HepG2 (cell line): ENCODE measurements at regions not wholly inside any gene's neighbourhood (a gene's known extent, or its start where the extent isn't known, plus 50 kb on each side); places are given as distances from the start of the nearest gene placed in this dataset.
A peak's percentile ranks its signal among the peaks of the same experiment; 100 is the strongest.

Experiments
- ARID2 ChIP-seq: sonication (generic); formaldehyde crosslinking; IDR thresholded peaks from 2 replicates; pipeline ENCODE4 v1.8.1; 2022; ENCODE audit warnings: mild to moderate bottlenecking, missing genetic modification reagents, borderline replicate concordance
- ATAD3A ChIP-seq: sonication (generic); formaldehyde crosslinking; IDR thresholded peaks from 2 replicates; pipeline ENCODE4 v1.4.0; 2020; ENCODE audit warnings: missing genetic modification reagents
- BRCA1 ChIP-seq: sonication (generic); formaldehyde crosslinking; IDR thresholded peaks from 2 replicates; pipeline ENCODE4 v1.4.0; 2020; ENCODE audit warnings: missing genetic modification reagents
- BRD4 ChIP-seq: sonication (generic); formaldehyde crosslinking; IDR thresholded peaks from 2 replicates; pipeline ENCODE4 v1.4.0; 2020; ENCODE audit warnings: missing genetic modification reagents
- FOXA3 ChIP-seq: IDR thresholded peaks from 2 replicates; pipeline ENCODE4 v1.6.1; 2016; ENCODE audit warnings: missing genetic modification reagents, missing compliant biosample characterization
- FOXK2 ChIP-seq: fragments of 450-650 bp; IDR thresholded peaks from 2 replicates; pipeline ENCODE4 v1.6.1; 2016
- GATAD2A ChIP-seq: IDR thresholded peaks from 2 replicates; pipeline ENCODE4 v1.6.1; 2016
- HNF4A ChIP-seq: sonication (generic); formaldehyde crosslinking; IDR thresholded peaks from 2 replicates; pipeline ENCODE4 v1.4.0; 2020; ENCODE audit warnings: missing genetic modification reagents
- JARID2 ChIP-seq: sonication (generic); formaldehyde crosslinking; IDR thresholded peaks from 2 replicates; pipeline ENCODE4 v1.8.1; 2023; ENCODE audit warnings: missing genetic modification reagents, inconsistent platforms; ENCODE audit not compliant: insufficient replicate concordance
- KAT8 ChIP-seq: IDR thresholded peaks from 2 replicates; pipeline ENCODE4 v1.6.1; 2016; ENCODE audit warnings: missing genetic modification reagents, missing compliant biosample characterization
- KLF11 ChIP-seq: IDR thresholded peaks from 2 replicates; pipeline ENCODE4 v1.6.1; 2016; ENCODE audit warnings: missing compliant biosample characterization
- NAIF1 ChIP-seq: sonication (generic); formaldehyde crosslinking; IDR thresholded peaks from 2 replicates; pipeline ENCODE4 v1.5.0; 2020; ENCODE audit warnings: mild to moderate bottlenecking, missing genetic modification reagents, borderline replicate concordance
- NCOA2 ChIP-seq: sonication (generic); formaldehyde crosslinking; IDR thresholded peaks from 2 replicates; pipeline ENCODE4 v1.8.0; 2022; ENCODE audit warnings: inconsistent platforms
- NR3C1 ChIP-seq: sonication (generic); formaldehyde crosslinking; IDR thresholded peaks from 2 replicates; pipeline ENCODE4 v1.4.0; 2020; ENCODE audit warnings: missing genetic modification reagents
- PHF21A ChIP-seq: sonication (generic); formaldehyde crosslinking; IDR thresholded peaks from 2 replicates; pipeline ENCODE4 v1.5.0; 2020; ENCODE audit warnings: mild to moderate bottlenecking, missing genetic modification reagents
- SALL1 ChIP-seq: sonication (generic); formaldehyde crosslinking; IDR thresholded peaks from 2 replicates; pipeline ENCODE4 v1.8.0; 2022; ENCODE audit warnings: mild to moderate bottlenecking, missing genetic modification reagents
- SP5 ChIP-seq: IDR thresholded peaks from 2 replicates; pipeline ENCODE4 v1.6.1; 2016; ENCODE audit warnings: low read depth, borderline replicate concordance
- STAT5B ChIP-seq: sonication (generic); formaldehyde crosslinking; IDR thresholded peaks from 2 replicates; pipeline ENCODE4 v1.4.0; 2020; ENCODE audit warnings: missing genetic modification reagents
- TEAD2 ChIP-seq: sonication (generic); formaldehyde crosslinking; IDR thresholded peaks from 2 replicates; pipeline ENCODE4 v1.9.0; 2021; ENCODE audit warnings: missing genetic modification reagents
- ZMYM3 ChIP-seq: sonication (generic); formaldehyde crosslinking; IDR thresholded peaks from 2 replicates; pipeline ENCODE4 v1.5.1; 2020; ENCODE audit warnings: mild to moderate bottlenecking, missing genetic modification reagents
- ZNF766 ChIP-seq: sonication (generic); formaldehyde crosslinking; IDR thresholded peaks from 2 replicates; pipeline ENCODE4 v1.5.0; 2020; ENCODE audit warnings: missing genetic modification reagents, borderline replicate concordance
- TF ChIP-seq, protein P1 (sequence below): sonication (generic); formaldehyde crosslinking; IDR thresholded peaks from 2 replicates; pipeline ENCODE4 v1.5.0; 2020; ENCODE audit warnings: mild to moderate bottlenecking, missing genetic modification reagents, borderline replicate concordance
- TF ChIP-seq, protein P2 (sequence below): sonication (generic); formaldehyde crosslinking; IDR thresholded peaks from 2 replicates; pipeline ENCODE4 v1.8.1; 2023; ENCODE audit warnings: missing genetic modification reagents, mild to moderate bottlenecking, borderline replicate concordance
- TF ChIP-seq, protein P3 (sequence below): sonication (generic); formaldehyde crosslinking; IDR thresholded peaks from 2 replicates; pipeline ENCODE4 v1.8.0; 2023; ENCODE audit warnings: mild to moderate bottlenecking, missing genetic modification reagents
- TF ChIP-seq, protein P4 (sequence below): sonication (generic); formaldehyde crosslinking; conservative IDR thresholded peaks from 2 replicates; pipeline ENCODE4 v1.8.1; 2023; ENCODE audit warnings: missing genetic modification reagents
- TF ChIP-seq, protein P5 (sequence below): sonication (generic); formaldehyde crosslinking; IDR thresholded peaks from 2 replicates; pipeline ENCODE4 v1.5.0; 2020; ENCODE audit warnings: missing genetic modification reagents

DNA sequence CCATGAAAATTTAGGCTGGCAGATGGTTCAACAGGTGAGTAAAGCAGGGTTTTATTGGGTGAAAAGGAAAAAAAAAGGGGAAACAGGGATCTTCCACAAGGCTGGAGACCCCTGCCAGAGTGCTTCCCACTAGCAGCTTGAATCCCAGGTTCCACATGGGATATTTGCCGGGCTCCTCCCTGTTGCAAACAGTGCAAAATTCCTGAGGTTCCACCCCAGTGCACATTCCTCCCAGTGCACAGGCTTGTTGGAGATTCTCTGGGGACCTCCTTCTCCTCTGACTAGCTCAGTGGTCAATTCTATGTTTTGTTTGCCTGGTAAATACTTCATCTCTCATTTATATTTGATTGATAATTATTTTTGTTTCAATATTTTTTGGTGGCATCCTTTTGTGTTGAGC lies 66.4 kb upstream of the UGT2B15 start (continued):
- TF ChIP-seq SALL1 (peak; percentile 53; the same call in 1 of the 2 replicates), BRCA1 (CRISPR knock-in tag) (no peak), HNF4A (CRISPR knock-in tag) (no peak), BRD4 (no peak), ARID2 (no peak), FOXA3 (CRISPR knock-in tag) (peak; percentile 35; the same call in 1 of the 2 replicates), KAT8 (CRISPR knock-in tag) (no peak), KLF11 (CRISPR knock-in tag) (no peak), GATAD2A (CRISPR knock-in tag) (peak; percentile 54), TEAD2 (CRISPR knock-in tag) (no peak), ATAD3A (CRISPR knock-in tag) (no peak), JARID2 (no peak), NAIF1 (CRISPR knock-in tag) (no peak), PHF21A (CRISPR knock-in tag) (no peak), ZNF766 (no peak), SP5 (CRISPR knock-in tag) (peak; percentile 69), FOXK2 (no peak), STAT5B (CRISPR knock-in tag) (no peak), NCOA2 (CRISPR knock-in tag) (no peak; the same call in 1 of the 2 replicates), NR3C1 (CRISPR knock-in tag) (no peak), ZMYM3 (CRISPR knock-in tag) (no peak)
- TF ChIP-seq, protein P1, sequence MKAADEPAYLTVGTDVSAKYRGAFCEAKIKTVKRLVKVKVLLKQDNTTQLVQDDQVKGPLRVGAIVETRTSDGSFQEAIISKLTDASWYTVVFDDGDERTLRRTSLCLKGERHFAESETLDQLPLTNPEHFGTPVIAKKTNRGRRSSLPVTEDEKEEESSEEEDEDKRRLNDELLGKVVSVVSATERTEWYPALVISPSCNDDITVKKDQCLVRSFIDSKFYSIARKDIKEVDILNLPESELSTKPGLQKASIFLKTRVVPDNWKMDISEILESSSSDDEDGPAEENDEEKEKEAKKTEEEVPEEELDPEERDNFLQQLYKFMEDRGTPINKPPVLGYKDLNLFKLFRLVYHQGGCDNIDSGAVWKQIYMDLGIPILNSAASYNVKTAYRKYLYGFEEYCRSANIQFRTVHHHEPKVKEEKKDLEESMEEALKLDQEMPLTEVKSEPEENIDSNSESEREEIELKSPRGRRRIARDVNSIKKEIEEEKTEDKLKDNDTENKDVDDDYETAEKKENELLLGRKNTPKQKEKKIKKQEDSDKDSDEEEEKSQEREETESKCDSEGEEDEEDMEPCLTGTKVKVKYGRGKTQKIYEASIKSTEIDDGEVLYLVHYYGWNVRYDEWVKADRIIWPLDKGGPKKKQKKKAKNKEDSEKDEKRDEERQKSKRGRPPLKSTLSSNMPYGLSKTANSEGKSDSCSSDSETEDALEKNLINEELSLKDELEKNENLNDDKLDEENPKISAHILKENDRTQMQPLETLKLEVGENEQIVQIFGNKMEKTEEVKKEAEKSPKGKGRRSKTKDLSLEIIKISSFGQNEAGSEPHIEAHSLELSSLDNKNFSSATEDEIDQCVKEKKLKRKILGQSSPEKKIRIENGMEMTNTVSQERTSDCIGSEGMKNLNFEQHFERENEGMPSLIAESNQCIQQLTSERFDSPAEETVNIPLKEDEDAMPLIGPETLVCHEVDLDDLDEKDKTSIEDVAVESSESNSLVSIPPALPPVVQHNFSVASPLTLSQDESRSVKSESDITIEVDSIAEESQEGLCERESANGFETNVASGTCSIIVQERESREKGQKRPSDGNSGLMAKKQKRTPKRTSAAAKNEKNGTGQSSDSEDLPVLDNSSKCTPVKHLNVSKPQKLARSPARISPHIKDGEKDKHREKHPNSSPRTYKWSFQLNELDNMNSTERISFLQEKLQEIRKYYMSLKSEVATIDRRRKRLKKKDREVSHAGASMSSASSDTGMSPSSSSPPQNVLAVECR (CRISPR knock-in tag), result no peak
- TF ChIP-seq, protein P2, sequence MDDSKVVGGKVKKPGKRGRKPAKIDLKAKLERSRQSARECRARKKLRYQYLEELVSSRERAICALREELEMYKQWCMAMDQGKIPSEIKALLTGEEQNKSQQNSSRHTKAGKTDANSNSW (CRISPR knock-in tag), result no peak
- TF ChIP-seq, protein P3, sequence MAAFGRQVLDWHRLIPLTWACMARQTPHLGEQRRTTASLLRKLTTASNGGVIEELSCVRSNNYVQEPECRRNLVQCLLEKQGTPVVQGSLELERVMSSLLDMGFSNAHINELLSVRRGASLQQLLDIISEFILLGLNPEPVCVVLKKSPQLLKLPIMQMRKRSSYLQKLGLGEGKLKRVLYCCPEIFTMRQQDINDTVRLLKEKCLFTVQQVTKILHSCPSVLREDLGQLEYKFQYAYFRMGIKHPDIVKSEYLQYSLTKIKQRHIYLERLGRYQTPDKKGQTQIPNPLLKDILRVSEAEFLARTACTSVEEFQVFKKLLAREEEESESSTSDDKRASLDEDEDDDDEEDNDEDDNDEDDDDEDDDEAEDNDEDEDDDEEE (CRISPR knock-in tag), result no peak
- TF ChIP-seq, protein P4, sequence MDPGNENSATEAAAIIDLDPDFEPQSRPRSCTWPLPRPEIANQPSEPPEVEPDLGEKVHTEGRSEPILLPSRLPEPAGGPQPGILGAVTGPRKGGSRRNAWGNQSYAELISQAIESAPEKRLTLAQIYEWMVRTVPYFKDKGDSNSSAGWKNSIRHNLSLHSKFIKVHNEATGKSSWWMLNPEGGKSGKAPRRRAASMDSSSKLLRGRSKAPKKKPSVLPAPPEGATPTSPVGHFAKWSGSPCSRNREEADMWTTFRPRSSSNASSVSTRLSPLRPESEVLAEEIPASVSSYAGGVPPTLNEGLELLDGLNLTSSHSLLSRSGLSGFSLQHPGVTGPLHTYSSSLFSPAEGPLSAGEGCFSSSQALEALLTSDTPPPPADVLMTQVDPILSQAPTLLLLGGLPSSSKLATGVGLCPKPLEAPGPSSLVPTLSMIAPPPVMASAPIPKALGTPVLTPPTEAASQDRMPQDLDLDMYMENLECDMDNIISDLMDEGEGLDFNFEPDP (CRISPR knock-in tag), result no peak
- TF ChIP-seq, protein P5, sequence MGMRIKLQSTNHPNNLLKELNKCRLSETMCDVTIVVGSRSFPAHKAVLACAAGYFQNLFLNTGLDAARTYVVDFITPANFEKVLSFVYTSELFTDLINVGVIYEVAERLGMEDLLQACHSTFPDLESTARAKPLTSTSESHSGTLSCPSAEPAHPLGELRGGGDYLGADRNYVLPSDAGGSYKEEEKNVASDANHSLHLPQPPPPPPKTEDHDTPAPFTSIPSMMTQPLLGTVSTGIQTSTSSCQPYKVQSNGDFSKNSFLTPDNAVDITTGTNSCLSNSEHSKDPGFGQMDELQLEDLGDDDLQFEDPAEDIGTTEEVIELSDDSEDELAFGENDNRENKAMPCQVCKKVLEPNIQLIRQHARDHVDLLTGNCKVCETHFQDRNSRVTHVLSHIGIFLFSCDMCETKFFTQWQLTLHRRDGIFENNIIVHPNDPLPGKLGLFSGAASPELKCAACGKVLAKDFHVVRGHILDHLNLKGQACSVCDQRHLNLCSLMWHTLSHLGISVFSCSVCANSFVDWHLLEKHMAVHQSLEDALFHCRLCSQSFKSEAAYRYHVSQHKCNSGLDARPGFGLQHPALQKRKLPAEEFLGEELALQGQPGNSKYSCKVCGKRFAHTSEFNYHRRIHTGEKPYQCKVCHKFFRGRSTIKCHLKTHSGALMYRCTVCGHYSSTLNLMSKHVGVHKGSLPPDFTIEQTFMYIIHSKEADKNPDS (CRISPR knock-in tag), result no peak
